Tibial artery (tissue), 4 donors: ENCODE measurements at regions not wholly inside any gene's neighbourhood (a gene's known extent, or its start where the extent isn't known, plus 50 kb on each side); places are given as distances from the start of the nearest gene placed in this dataset.
"Not testable (repeated sequence)": the region's sequence is repeated elsewhere in the genome, so short reads cannot be mapped to it uniquely, and the experiment has no call there.

Source experiments
- DNase-seq, 2 donors: peaks; one replicate each; pipeline ENCODE4 v3.0.0-alpha.2; 2019
- H3K27ac ChIP-seq, 2 donors: fragments of 200-600 bp; sonication (generic) in 1 of 2; 1 replicate in 1 of 2; 2 replicates in 1 of 2; pipeline ENCODE4 v1.5.1; 2018 to 2019; ENCODE audit warnings: mild to moderate bottlenecking in 1 of 2
- H3K27me3 ChIP-seq, 2 donors: fragments of 200-600 bp; sonication (generic) in 1 of 2; one replicate each; pipeline versions ENCODE4 v1.5.1 to v1.6.0; 2016 to 2019
- H3K36me3 ChIP-seq, 3 donors: fragments of 200-600 bp; sonication (generic) in 2 of 3; one replicate each; pipeline ENCODE4 v1.5.1; 2016 to 2019; ENCODE audit warnings: mild to moderate bottlenecking in 2 of 3
- H3K4me1 ChIP-seq, 4 donors: fragments of 200-600 bp; sonication (generic) in 2 of 4; 1 replicate in 3 of 4; 2 replicates in 1 of 4; pipeline ENCODE4 v1.5.1; 2016 to 2019
- H3K4me3 ChIP-seq, 2 donors: fragments of 200-600 bp; sonication (generic) in 1 of 2; 1 replicate in 1 of 2; 2 replicates in 1 of 2; pipeline ENCODE4 v1.5.1; 2018 to 2019; ENCODE audit warnings: mild to moderate bottlenecking in 2 of 2
- H3K9me3 ChIP-seq, 3 donors: fragments of 200-600 bp; sonication (generic) in 1 of 3; one replicate each; pipeline ENCODE4 v1.5.1; 2016 to 2019
- intact Hi-C: fragments of 100-400 bp; cut with DNase I; formaldehyde crosslinking; loops from one replicate; pipeline ENCODE4 v1.15.0; 2023; ENCODE audit warnings: low total_unique reads
- TF ChIP-seq, protein P1 (sequence below), 2 experiments: fragments of 200-600 bp in 1 of 2; fragments of 450-650 bp in 1 of 2; IDR thresholded peaks; one replicate each; pipeline ENCODE4 v1.5.1; 2017 to 2019; ENCODE audit warnings: antibody characterized with exemption in 2 of 2, mild to moderate bottlenecking in 1 of 2, moderate library complexity in 1 of 2

DNA sequence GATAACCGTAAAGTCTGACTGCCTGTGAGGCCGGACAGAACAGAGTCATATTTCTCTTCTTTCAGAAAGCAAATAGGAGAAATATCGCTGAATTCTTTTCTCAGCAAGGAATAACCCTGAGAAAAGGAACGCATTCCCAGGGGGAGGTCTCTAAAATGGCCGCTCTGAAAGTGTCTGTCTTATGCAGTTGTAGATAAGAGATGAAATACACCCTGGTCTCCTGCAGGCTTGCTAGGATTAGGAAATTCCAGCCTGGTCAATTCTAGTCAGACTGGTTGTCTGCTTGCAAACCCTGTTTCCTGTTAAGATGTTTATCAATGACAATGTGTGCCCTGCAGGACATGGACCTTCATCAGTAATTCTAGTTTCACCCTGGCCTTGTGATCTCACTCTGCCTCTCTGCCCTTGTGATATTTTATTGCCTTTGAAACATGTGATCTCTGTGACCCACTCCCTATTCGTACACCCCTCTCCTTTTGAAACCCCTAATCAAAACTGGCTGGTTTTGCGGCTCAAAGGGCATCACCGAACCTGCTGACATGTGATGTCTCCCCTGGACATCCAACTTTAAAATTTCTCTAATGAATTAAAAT lies 934.8 kb upstream of the SPRY2 start:
- intact Hi-C loops = no loop called here
- Histone ChIP-seq H3K4me3 (no peak overlapping the region), H3K27me3 (no peaks in the 10 kb centered on the region), H3K9me3 (no peaks in the 10 kb centered on the region), H3K27ac (no peak overlapping the region), H3K36me3 (no peaks in the 10 kb centered on the region), H3K4me1 (no peaks in the 10 kb centered on the region)
- TF ChIP-seq, protein P1, sequence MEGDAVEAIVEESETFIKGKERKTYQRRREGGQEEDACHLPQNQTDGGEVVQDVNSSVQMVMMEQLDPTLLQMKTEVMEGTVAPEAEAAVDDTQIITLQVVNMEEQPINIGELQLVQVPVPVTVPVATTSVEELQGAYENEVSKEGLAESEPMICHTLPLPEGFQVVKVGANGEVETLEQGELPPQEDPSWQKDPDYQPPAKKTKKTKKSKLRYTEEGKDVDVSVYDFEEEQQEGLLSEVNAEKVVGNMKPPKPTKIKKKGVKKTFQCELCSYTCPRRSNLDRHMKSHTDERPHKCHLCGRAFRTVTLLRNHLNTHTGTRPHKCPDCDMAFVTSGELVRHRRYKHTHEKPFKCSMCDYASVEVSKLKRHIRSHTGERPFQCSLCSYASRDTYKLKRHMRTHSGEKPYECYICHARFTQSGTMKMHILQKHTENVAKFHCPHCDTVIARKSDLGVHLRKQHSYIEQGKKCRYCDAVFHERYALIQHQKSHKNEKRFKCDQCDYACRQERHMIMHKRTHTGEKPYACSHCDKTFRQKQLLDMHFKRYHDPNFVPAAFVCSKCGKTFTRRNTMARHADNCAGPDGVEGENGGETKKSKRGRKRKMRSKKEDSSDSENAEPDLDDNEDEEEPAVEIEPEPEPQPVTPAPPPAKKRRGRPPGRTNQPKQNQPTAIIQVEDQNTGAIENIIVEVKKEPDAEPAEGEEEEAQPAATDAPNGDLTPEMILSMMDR (IDR thresholded peaks at IDR 0.05) = no peak
- no peak for DNase-seq

DNA sequence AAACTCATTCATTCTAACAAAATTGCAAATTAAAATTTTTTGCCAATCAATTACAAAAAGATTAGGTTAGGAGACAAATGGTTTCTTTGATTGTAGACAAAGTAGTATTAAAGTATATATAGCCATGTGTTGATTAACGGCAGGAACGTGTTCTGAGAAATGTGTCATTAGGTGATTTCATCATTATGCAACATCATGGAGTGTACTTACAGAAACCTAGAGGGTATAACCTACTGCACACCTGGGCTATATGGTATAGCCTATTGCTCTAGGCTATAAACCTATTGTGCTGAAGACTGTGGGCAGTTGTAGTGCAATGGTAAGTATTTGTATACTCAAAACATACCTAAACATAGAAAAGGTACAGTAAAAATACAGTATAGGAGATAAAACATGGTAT lies 906.8 kb upstream of the SPRY2 start:
- H3K36me3 ChIP-seq = no peaks in the 10 kb centered on the region
- intact Hi-C loops = no loop called here

DNA sequence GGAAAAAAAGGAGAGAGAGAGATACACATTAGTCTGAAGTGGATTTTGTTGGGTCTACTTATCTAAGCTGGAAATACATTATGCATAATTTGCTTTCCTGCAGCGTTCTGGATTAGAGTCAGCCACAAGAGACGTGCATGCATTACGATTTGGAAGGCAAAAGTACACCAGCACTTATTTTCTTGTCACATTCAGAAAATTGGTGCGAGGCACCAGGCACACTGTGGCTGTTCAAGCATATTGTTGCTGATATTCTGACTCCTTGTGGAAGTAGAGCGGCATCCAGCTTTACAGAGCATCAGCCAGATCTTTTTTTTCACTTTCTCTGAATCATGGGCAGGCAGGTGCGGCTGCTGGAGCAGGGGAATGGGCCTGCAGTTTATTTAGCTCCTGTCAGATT lies 905.6 kb upstream of the SPRY2 start:
- no peak for DNase-seq
- TF ChIP-seq, protein P1 (IDR thresholded peaks at IDR 0.05) = no peak
- Histone ChIP-seq H3K36me3 (no peaks in the 10 kb centered on the region), H3K27ac (no peak overlapping the region), H3K27me3 (no peaks in the 10 kb centered on the region), H3K4me1 (no peaks in the 10 kb centered on the region), H3K9me3 (no peaks in the 10 kb centered on the region), H3K4me3 (no peak overlapping the region)
- intact Hi-C loops = no loop called here

More for the DNA sequence above, 906.8 kb upstream of the SPRY2 start:
- TF ChIP-seq, protein P1 (IDR thresholded peaks at IDR 0.05) = no peak
- no peak for DNase-seq
- Histone ChIP-seq H3K4me3 (no peak overlapping the region), H3K27me3 (no peaks in the 10 kb centered on the region), H3K9me3 (no peaks in the 10 kb centered on the region), H3K27ac (no peak overlapping the region), H3K4me1 (no peaks in the 10 kb centered on the region)

DNA sequence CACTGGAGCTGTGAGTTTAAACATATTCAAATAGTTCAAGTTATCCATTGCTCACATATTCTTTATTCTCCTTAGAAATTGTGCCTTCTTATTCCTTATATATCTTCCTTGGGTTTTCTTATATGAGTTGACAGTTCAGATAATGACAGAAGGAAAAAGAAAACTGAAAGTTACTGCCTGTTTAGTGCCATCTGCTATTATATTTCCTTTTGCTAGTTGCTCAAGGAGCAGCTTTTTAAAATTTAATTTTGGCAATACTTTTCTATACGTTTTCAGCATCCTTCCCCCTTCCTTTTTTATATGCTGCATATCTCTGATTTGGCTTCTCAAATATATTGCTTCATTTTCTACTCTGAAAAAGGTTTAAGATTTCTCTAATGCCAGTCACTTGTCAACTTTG lies 903.1 kb upstream of the SPRY2 start:
- no peaks in the 10 kb centered on the region for H3K36me3 ChIP-seq

DNA sequence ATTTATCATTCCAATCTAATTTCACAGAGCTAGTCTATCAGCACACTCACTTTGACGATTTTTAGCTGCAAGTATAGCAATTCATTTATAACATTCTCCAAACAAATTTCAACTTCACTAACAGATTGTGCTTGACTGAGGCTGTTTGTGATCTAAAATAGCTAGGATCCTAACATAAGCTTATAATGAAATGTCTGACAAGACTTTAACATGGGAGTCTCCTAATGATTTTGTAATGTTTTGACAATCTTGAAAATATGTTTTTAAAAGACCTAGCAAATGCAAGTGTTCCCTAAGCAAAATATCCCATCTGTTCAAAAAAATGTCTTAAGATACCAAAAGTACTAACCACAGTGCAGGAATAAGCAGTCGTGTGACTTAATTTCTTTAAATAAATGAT lies 889.5 kb upstream of the SPRY2 start:
- TF ChIP-seq, protein P1 (IDR thresholded peaks at IDR 0.05) = no peak
- intact Hi-C loops = no loop called here

More for the DNA sequence above, 903.1 kb upstream of the SPRY2 start:
- DNase-seq = no peak
- TF ChIP-seq, protein P1 (IDR thresholded peaks at IDR 0.05) = no peak
- intact Hi-C loops = no loop called here
- H3K4me3 ChIP-seq = no peak overlapping the region
- no peaks in the 10 kb centered on the region for H3K4me1 ChIP-seq
- H3K27ac ChIP-seq = no peak overlapping the region
- no peaks in the 10 kb centered on the region for H3K27me3 ChIP-seq
- no peaks in the 10 kb centered on the region for H3K9me3 ChIP-seq

DNA sequence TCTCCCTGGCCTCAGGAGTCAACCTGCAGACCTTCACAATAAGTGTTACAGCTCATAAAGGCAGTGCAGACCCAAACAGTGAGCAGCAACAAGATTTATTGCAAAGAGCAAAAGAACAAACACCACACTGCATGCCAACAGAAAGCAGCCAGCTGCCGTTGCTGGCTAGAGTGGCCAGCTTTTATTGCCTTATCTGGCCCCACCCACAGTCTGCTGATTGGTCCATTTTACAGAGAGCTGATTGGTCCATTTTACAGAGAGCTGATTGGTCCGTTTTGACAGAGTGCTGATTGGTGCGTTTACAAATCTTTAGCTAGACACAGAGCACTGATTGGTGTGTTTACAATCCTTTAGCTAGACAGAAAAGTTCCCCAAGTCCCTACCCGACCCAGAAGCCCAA lies 885.9 kb upstream of the SPRY2 start:
- H3K4me1 ChIP-seq, H3K27me3 ChIP-seq, H3K27ac ChIP-seq, H3K36me3 ChIP-seq, H3K4me3 ChIP-seq, DNase-seq, intact Hi-C loops, H3K9me3 ChIP-seq: not testable (repeated sequence)

More for the DNA sequence above, 889.5 kb upstream of the SPRY2 start:
- no peaks in the 10 kb centered on the region for H3K9me3 ChIP-seq
- no peaks in the 10 kb centered on the region for H3K36me3 ChIP-seq
- no peaks in the 10 kb centered on the region for H3K4me1 ChIP-seq
- no peaks in the 10 kb centered on the region for H3K27me3 ChIP-seq
- no peak overlapping the region for H3K27ac ChIP-seq
- H3K4me3 ChIP-seq = no peak overlapping the region
- no peak for DNase-seq
